A549 (cell line): ENCODE measurements at regions not wholly inside any gene's neighbourhood (a gene's known extent, or its start where the extent isn't known, plus 50 kb on each side); places are given as distances from the start of the nearest gene placed in this dataset.

Experiments used
- ATAC-seq, 2 experiments: fragments of 200-7000 bp in 1 of 2; fragments of >200 bp in 1 of 2; cut with Nextera tagmentation in 1 of 2; cut with Tn5 transposase in 1 of 2; 3 replicates each; pipeline versions ENCODE4 v1.8.0 to v1.9.1; 2018 to 2020; ENCODE audit warnings: mild to moderate bottlenecking in 1 of 2, moderate library complexity in 1 of 2
- CTCF ChIA-PET: fragments of 300-600 bp; sonication (Branson Sonifier 250); formaldehyde crosslinking; extraction: SDS; loops from one replicate; lab custom pipeline; 2021; ENCODE audit warnings: antibody characterized with exemption, inconsistent platforms; lab: Yijun Ruan, JAX
- POLR2A ChIA-PET: fragments of 350-600 bp; formaldehyde crosslinking; extraction: SDS; loops from one replicate; lab custom pipeline; 2021; ENCODE audit warnings: antibody characterized with exemption, inconsistent platforms; lab: Yijun Ruan, JAX
- DNase-seq, 2 experiments: peaks; one replicate each; pipeline versions ENCODE4 v3.0.0 to v3.0.0-alpha.2; 2011 to 2016; ENCODE audit warnings: low read depth in 1 of 2, low spot score in 1 of 2
- FAIRE-seq: peaks from 2 replicates; lab custom pipeline; 2011; peaks lifted over from hg19 to GRCh38; lab: Jason Lieb, UNC
- H3K27ac ChIP-seq, 2 experiments: fragments of >200 bp; sonication (Bioruptor Twin); formaldehyde crosslinking; 3 replicates each; pipeline ENCODE4 v1.5.1; 2016 to 2017
- H3K4me1 ChIP-seq: fragments of >200 bp; sonication (Bioruptor Twin); formaldehyde crosslinking; 3 replicates; pipeline ENCODE4 v1.6.1; 2016
- H3K4me2 ChIP-seq: fragments of >200 bp; sonication (Bioruptor Twin); formaldehyde crosslinking; 3 replicates; pipeline ENCODE4 v1.6.1; 2016
- H3K4me3 ChIP-seq: fragments of >200 bp; sonication (Bioruptor Twin); formaldehyde crosslinking; 3 replicates; pipeline ENCODE4 v1.5.1; 2016
- H3K9me3 ChIP-seq: fragments of >200 bp; sonication (Bioruptor Twin); formaldehyde crosslinking; 3 replicates; pipeline ENCODE4 v1.6.1; 2016
- ATOH8 ChIP-seq: fragments of 250-450 bp; sonication (Bioruptor Pico); IDR thresholded peaks from 2 replicates; pipeline ENCODE4 v1.5.0; 2020; ENCODE audit warnings: low read depth, mild to moderate bottlenecking, moderate library complexity
- CBX2 ChIP-seq: fragments of 200-600 bp; sonication (generic); IDR thresholded peaks from 2 replicates; pipeline ENCODE4 v1.6.1; 2016; ENCODE audit warnings: low read depth, mild to moderate bottlenecking, borderline replicate concordance
- CEBPB ChIP-seq, 2 experiments: fragments of >200 bp in 1 of 2; sonication (Bioruptor Twin) in 1 of 2; formaldehyde crosslinking in 1 of 2; IDR thresholded peaks; 2 replicates each; pipeline ENCODE4 v1.6.1; 2012 to 2016
- CHD2 ChIP-seq: fragments of 150-350 bp; IDR thresholded peaks from 2 replicates; pipeline ENCODE4 v1.6.1; 2014; ENCODE audit warnings: low read length; ENCODE audit not compliant: partially characterized antibody
- CHD4 ChIP-seq: fragments of 200-600 bp; sonication (generic); IDR thresholded peaks from 2 replicates; pipeline ENCODE4 v1.6.1; 2016; ENCODE audit warnings: antibody characterized with exemption, mild to moderate bottlenecking, borderline replicate concordance
- EHF ChIP-seq: fragments of 250-450 bp; sonication (Bioruptor Pico); IDR thresholded peaks from 2 replicates; pipeline ENCODE4 v1.5.0; 2020; ENCODE audit warnings: mild to moderate bottlenecking
- FOSB ChIP-seq: fragments of 250-450 bp; sonication (Bioruptor Pico); IDR thresholded peaks from 2 replicates; pipeline ENCODE4 v1.5.0; 2020; ENCODE audit warnings: mild to moderate bottlenecking, moderate library complexity
- FOSL2 ChIP-seq, 2 experiments: fragments of 450-650 bp in 1 of 2; fragments of >200 bp in 1 of 2; sonication (Bioruptor Twin) in 1 of 2; formaldehyde crosslinking; IDR thresholded peaks; 2 replicates each; pipeline versions ENCODE4 v1.5.0 to v1.6.1; 2016 to 2020; ENCODE audit warnings: mild to moderate bottlenecking in 1 of 2, moderate library complexity in 1 of 2
- HDAC2 ChIP-seq: fragments of 200-600 bp; sonication (generic); IDR thresholded peaks from 2 replicates; pipeline ENCODE4 v1.6.1; 2016
- HOXA7 ChIP-seq: fragments of 250-450 bp; sonication (Bioruptor Pico); IDR thresholded peaks from 2 replicates; pipeline ENCODE4 v1.5.0; 2020; ENCODE audit warnings: mild to moderate bottlenecking, moderate library complexity
- JUN ChIP-seq, 2 experiments: fragments of >200 bp; sonication (Bioruptor Twin); formaldehyde crosslinking; IDR thresholded peaks; 2 replicates in 1 of 2; 3 replicates in 1 of 2; pipeline ENCODE4 v1.6.1; 2016 to 2017
- KDM1A ChIP-seq: fragments of 200-600 bp; sonication (generic); IDR thresholded peaks from 2 replicates; pipeline ENCODE4 v1.6.1; 2016; ENCODE audit warnings: low read depth, mild to moderate bottlenecking
- MAFK ChIP-seq: fragments of 450-650 bp; IDR thresholded peaks from 2 replicates; pipeline ENCODE4 v1.6.1; 2014; ENCODE audit not compliant: partially characterized antibody
- MAX ChIP-seq: IDR thresholded peaks from 2 replicates; pipeline ENCODE4 v1.6.1; 2012
- MAZ ChIP-seq: fragments of 150-350 bp; IDR thresholded peaks from 2 replicates; pipeline ENCODE4 v1.6.1; 2014; ENCODE audit warnings: antibody characterized with exemption, low read depth, low read length, borderline replicate concordance
- NPAS2 ChIP-seq: fragments of 250-450 bp; sonication (Bioruptor Pico); IDR thresholded peaks from 2 replicates; pipeline ENCODE4 v1.8.0; 2022; ENCODE audit warnings: mild to moderate bottlenecking, moderate library complexity, borderline replicate concordance
- PHF8 ChIP-seq: fragments of 200-600 bp; sonication (generic); IDR thresholded peaks from 2 replicates; pipeline ENCODE4 v1.6.1; 2016; ENCODE audit warnings: low read depth, mild to moderate bottlenecking, antibody characterized with exemption, moderate library complexity, borderline replicate concordance
- RARB ChIP-seq: fragments of 250-450 bp; sonication (Bioruptor Pico); IDR thresholded peaks from 2 replicates; pipeline ENCODE4 v1.8.0; 2021; ENCODE audit warnings: mild to moderate bottlenecking, moderate library complexity
- RCOR1 ChIP-seq: fragments of 150-350 bp; IDR thresholded peaks from 2 replicates; pipeline ENCODE4 v1.6.1; 2014; ENCODE audit warnings: antibody characterized with exemption, low read length, low read depth
- SREBF2 ChIP-seq: fragments of 450-650 bp; IDR thresholded peaks from 2 replicates; pipeline ENCODE4 v1.6.1; 2014; ENCODE audit warnings: mild to moderate bottlenecking, moderate library complexity
- TFCP2L1 ChIP-seq: fragments of 250-450 bp; sonication (Bioruptor Pico); IDR thresholded peaks from 2 replicates; pipeline ENCODE4 v1.5.0; 2021; ENCODE audit warnings: mild to moderate bottlenecking
- USF2 ChIP-seq: fragments of 450-650 bp; IDR thresholded peaks from 2 replicates; pipeline ENCODE4 v1.6.1; 2014; ENCODE audit warnings: antibody characterized with exemption
- ZSCAN20 ChIP-seq: fragments of 250-450 bp; sonication (Bioruptor Pico); IDR thresholded peaks from 2 replicates; pipeline ENCODE4 v1.8.0; 2022; ENCODE audit warnings: mild to moderate bottlenecking, moderate library complexity
- WGBS: methylation state at CpG from one replicate; pipeline ENCODE4 v1.1.6; 2017; ENCODE audit errors: missing lambda C conversion rate; 5-methylcytosine and 5-hydroxymethylcytosine counted together
- TF ChIP-seq, protein P1 (sequence below): fragments of 250-450 bp; sonication (Bioruptor Pico); IDR thresholded peaks from 2 replicates; pipeline ENCODE4 v1.5.0; 2021; ENCODE audit warnings: mild to moderate bottlenecking, moderate library complexity, borderline replicate concordance
- TF ChIP-seq, protein P2 (sequence below): fragments of >200 bp; sonication (Bioruptor Twin); formaldehyde crosslinking; IDR thresholded peaks from 2 replicates; pipeline ENCODE4 v1.6.1; 2016
- TF ChIP-seq, protein P3 (sequence below): fragments of 150-350 bp; IDR thresholded peaks from 2 replicates; pipeline ENCODE4 v1.6.1; 2014; ENCODE audit warnings: low read depth, mild to moderate bottlenecking, low read length

- H3K9me3 ChIP-seq, result no peaks in the 10 kb centered on the region
- H3K4me1 ChIP-seq, result no peaks in the 10 kb centered on the region
- ChIA-PET CTCF (no interaction called here), POLR2A (no interaction called here)
- no peak overlapping the region for H3K4me3 ChIP-seq
- H3K27ac ChIP-seq, result no peak overlapping the region
- TF ChIP-seq CHD4, result no peak
- no peak for TF ChIP-seq HDAC2
- TF ChIP-seq, protein P1, sequence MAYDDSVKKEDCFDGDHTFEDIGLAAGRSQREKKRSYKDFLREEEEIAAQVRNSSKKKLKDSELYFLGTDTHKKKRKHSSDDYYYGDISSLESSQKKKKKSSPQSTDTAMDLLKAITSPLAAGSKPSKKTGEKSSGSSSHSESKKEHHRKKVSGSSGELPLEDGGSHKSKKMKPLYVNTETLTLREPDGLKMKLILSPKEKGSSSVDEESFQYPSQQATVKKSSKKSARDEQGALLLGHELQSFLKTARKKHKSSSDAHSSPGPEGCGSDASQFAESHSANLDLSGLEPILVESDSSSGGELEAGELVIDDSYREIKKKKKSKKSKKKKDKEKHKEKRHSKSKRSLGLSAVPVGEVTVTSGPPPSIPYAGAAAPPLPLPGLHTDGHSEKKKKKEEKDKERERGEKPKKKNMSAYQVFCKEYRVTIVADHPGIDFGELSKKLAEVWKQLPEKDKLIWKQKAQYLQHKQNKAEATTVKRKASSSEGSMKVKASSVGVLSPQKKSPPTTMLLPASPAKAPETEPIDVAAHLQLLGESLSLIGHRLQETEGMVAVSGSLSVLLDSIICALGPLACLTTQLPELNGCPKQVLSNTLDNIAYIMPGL (CRISPR knock-in tag), result no peak
- H3K4me2 ChIP-seq, result no peak overlapping the region
- ATAC-seq, result no peak
- FAIRE-seq, result no peak
- DNase-seq, result no peak
These were observed 786.5 kb upstream of the ACO1 start for GRCh38 chr9:31597977-31598376.

DNA sequence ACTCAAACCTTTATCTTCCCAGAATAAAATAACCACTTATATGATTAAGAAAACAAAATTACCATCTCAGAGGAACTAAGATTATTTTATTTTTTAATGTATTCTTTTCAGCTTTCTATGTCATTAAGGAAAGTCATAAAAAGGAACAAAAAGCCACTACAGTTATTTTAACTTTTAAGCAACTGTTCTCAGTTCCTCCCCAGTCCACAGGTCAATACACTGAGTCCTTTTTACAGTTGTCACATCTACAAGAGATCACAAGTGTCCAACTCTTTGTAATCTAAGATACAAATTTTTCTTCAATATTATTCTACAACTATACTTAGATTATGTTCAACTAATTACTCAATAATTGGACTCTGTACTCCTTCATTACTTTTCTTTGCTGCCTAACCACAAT is 782.8 kb upstream of the ACO1 start:
- H3K4me1 ChIP-seq, result no peaks in the 10 kb centered on the region
- FAIRE-seq, result no peak

DNA sequence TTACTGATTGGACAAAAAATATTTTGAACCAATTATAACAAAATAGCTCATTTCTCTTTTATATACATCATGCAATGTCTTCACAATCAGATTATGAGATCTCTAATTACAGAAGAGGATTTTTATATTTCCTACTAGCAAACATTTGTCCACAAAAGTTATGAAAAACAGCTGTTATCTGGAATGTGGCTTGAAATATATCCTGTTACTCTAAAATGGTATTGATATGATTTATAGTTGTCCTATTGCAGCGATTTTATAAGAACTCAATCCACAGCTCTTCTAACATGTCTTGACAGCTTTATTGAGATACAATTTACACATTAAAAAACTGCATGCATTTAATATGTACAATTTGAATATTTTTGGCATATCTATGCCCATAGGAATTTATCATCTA is 779.9 kb upstream of the ACO1 start:
- no peak for DNase-seq
- CTCF ChIA-PET, result no interaction called here
- Histone ChIP-seq H3K4me1 (no peaks in the 10 kb centered on the region), H3K9me3 (no peaks in the 10 kb centered on the region), H3K27ac (no peak overlapping the region), H3K4me2 (no peak overlapping the region), H3K4me3 (no peak overlapping the region)
- TF ChIP-seq JUN (IDR thresholded peaks at IDR 0.05) (no peak), KDM1A (no peak), RCOR1 (no peak), USF2 (no peak), FOSL2 (IDR thresholded peaks at IDR 0.05) (no peak), FOSL2 (CRISPR knock-in tag; IDR thresholded peaks at IDR 0.05) (no peak), ZSCAN20 (CRISPR knock-in tag) (no peak), MAX (no peak), NPAS2 (CRISPR knock-in tag) (no peak), FOSB (no peak), TFCP2L1 (CRISPR knock-in tag) (no peak), MAFK (no peak)
- WGBS, result 3% methylated on average over 1 of the region's 1 CpG
- POLR2A ChIA-PET, result no interaction called here
- ATAC-seq, result no peak
- no peak for FAIRE-seq

More for the DNA sequence above, 782.8 kb upstream of the ACO1 start:
- no peak overlapping the region for H3K4me3 ChIP-seq
- POLR2A ChIA-PET, result no interaction called here
- H3K27ac ChIP-seq, result no peak overlapping the region
- TF ChIP-seq, protein P2, sequence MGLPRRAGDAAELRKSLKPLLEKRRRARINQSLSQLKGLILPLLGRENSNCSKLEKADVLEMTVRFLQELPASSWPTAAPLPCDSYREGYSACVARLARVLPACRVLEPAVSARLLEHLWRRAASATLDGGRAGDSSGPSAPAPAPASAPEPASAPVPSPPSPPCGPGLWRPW, result no peak
- TF ChIP-seq MAZ (no peak), MAX (no peak), CEBPB (IDR thresholded peaks at IDR 0.05) (no peak), RARB (CRISPR knock-in tag) (no peak), CHD2 (no peak)
- TF ChIP-seq, all 56 proteins: peak for 0
- no peak for DNase-seq
- no peak overlapping the region for H3K4me2 ChIP-seq
- no peaks in the 10 kb centered on the region for H3K9me3 ChIP-seq
- no peak for ATAC-seq
- CTCF ChIA-PET, result no interaction called here

GRCh38 chr9:31605164-31605563 is 779.3 kb upstream of the ACO1 start:
- CTCF ChIA-PET, result no interaction called here
- no peak for DNase-seq
- Histone ChIP-seq H3K9me3 (no peaks in the 10 kb centered on the region), H3K4me3 (no peak overlapping the region), H3K4me2 (no peak overlapping the region), H3K27ac (no peak overlapping the region), H3K4me1 (no peaks in the 10 kb centered on the region)
- ATAC-seq, result no peak
- FAIRE-seq, result no peak
- WGBS, result 66% methylated on average over 2 of the region's 2 CpGs
- POLR2A ChIA-PET, result no interaction called here
- no peak for TF ChIP-seq SREBF2
- no peak for TF ChIP-seq EHF (CRISPR knock-in tag)
- TF ChIP-seq ATOH8 (CRISPR knock-in tag), result no peak
- no peak for TF ChIP-seq HOXA7 (CRISPR knock-in tag)
- TF ChIP-seq MAX, result no peak
- TF ChIP-seq, protein P3, sequence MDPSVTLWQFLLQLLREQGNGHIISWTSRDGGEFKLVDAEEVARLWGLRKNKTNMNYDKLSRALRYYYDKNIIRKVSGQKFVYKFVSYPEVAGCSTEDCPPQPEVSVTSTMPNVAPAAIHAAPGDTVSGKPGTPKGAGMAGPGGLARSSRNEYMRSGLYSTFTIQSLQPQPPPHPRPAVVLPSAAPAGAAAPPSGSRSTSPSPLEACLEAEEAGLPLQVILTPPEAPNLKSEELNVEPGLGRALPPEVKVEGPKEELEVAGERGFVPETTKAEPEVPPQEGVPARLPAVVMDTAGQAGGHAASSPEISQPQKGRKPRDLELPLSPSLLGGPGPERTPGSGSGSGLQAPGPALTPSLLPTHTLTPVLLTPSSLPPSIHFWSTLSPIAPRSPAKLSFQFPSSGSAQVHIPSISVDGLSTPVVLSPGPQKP, result no peak
- TF ChIP-seq CBX2, result no peak
- TF ChIP-seq PHF8, result no peak
